OCI-LY3 (cell line): ENCODE measurements at regions not wholly inside any gene's neighbourhood (a gene's known extent, or its start where the extent isn't known, plus 50 kb on each side); places are given as distances from the start of the nearest gene placed in this dataset.
"Not testable (repeated sequence)": the region's sequence is repeated elsewhere in the genome, so short reads cannot be mapped to it uniquely, and the experiment has no call there.

Source experiments
- H2AFZ ChIP-seq: fragments of 200-600, 300-600 bp; shearing (Covaris generic); 2 replicates; pipeline ENCODE4 v1.6.0; 2014; ENCODE audit warnings: antibody characterized with exemption, low read depth, low read length
- H3K27ac ChIP-seq: fragments of 200-600, 300-600 bp; sonication (generic); 2 replicates; pipeline ENCODE4 v1.5.1; 2014; ENCODE audit warnings: mild to moderate bottlenecking, low read length, moderate library complexity, mixed read lengths
- H3K27me3 ChIP-seq: fragments of 200-600, 300-600 bp; sonication (generic); 2 replicates; pipeline ENCODE4 v1.6.1; 2014; ENCODE audit warnings: low read depth, low read length, mixed read lengths
- H3K36me3 ChIP-seq: fragments of 200-600, 300-600 bp; sonication (generic); replicated peaks from 2 replicates; pipeline ENCODE3; 2014; ENCODE audit warnings: low read depth, low read length, mixed read lengths
- H3K4me1 ChIP-seq: fragments of 300-600, 200-600 bp; sonication (generic); 2 replicates; pipeline ENCODE4 v1.6.1; 2014; ENCODE audit warnings: low read length, mixed read lengths
- H3K4me2 ChIP-seq: fragments of 200-600, 300-600 bp; sonication (generic); 2 replicates; pipeline ENCODE4 v1.6.1; 2014; ENCODE audit warnings: low read length, mixed read lengths
- H3K4me3 ChIP-seq: fragments of 300-600, 200-600 bp; sonication (generic); 2 replicates; pipeline ENCODE4 v1.5.1; 2014; ENCODE audit warnings: antibody characterized with exemption, mild to moderate bottlenecking, low read length, moderate library complexity
- H3K79me2 ChIP-seq: fragments of 300-600, 200-600 bp; shearing (Covaris generic); 2 replicates; pipeline ENCODE4 v1.6.1; 2014; ENCODE audit warnings: mild to moderate bottlenecking, low read length, mixed read lengths
- H3K9ac ChIP-seq: fragments of 300-600, 200-600 bp; shearing (Covaris generic); 2 replicates; pipeline ENCODE4 v1.6.0; 2014; ENCODE audit warnings: mild to moderate bottlenecking, low read length, moderate library complexity
- H3K9me3 ChIP-seq: fragments of 200-600, 300-600 bp; shearing (Covaris generic); 2 replicates; pipeline ENCODE4 v1.6.1; 2014; ENCODE audit warnings: low read length, mixed read lengths; ENCODE audit not compliant: insufficient read depth
- H4K20me1 ChIP-seq: fragments of 200-600, 300-600 bp; sonication (generic); 2 replicates; pipeline ENCODE4 v1.6.1; 2016; ENCODE audit warnings: low read length, mixed read lengths; ENCODE audit not compliant: insufficient read depth
- CTCF ChIP-seq: fragments of 200-600, 300-600 bp; sonication (generic); IDR thresholded peaks from 2 replicates; pipeline ENCODE4 v1.5.1; 2014; ENCODE audit warnings: antibody characterized with exemption, low read length, low read depth
- EZH2phosphoT487 ChIP-seq: fragments of 200-600 bp; shearing (Covaris generic); IDR thresholded peaks from 2 replicates; pipeline ENCODE4 v1.6.1; 2018; ENCODE audit warnings: antibody characterized with exemption, mixed run types, low read depth

GRCh38 chr19:14310055-14310454 is 71.2 kb upstream of the ADGRE5 start:
- H4K20me1 ChIP-seq, result no peaks in the 10 kb centered on the region
- no peaks in the 10 kb centered on the region for H3K27me3 ChIP-seq
- no peaks in the 10 kb centered on the region for H3K36me3 ChIP-seq
- H3K79me2 ChIP-seq, result no peaks in the 10 kb centered on the region
- no peak overlapping the region for H3K4me3 ChIP-seq
- H3K27ac ChIP-seq, result peak overlapping the region; percentile 54
- H2AFZ ChIP-seq, result no peak overlapping the region
- no peak for TF ChIP-seq CTCF
- no peaks in the 10 kb centered on the region for H3K9me3 ChIP-seq
- H3K4me1 ChIP-seq, result peaks cover 20% of the 10 kb centered on the region
- 0 out of 2 replicates have a peak overlapping the region, but pooled peaks have one; percentile 1 for H3K4me2 ChIP-seq
- H3K9ac ChIP-seq, result no peak overlapping the region

GRCh38 chr19:14305706-14306105 is 75.5 kb upstream of the ADGRE5 start:
- Histone ChIP-seq H3K79me2 (no peaks in the 10 kb centered on the region), H3K9me3 (no peaks in the 10 kb centered on the region), H3K27me3 (no peaks in the 10 kb centered on the region), H3K36me3 (no peaks in the 10 kb centered on the region), H3K4me3 (no peak overlapping the region), H4K20me1 (no peaks in the 10 kb centered on the region), H3K27ac (no peak overlapping the region), H2AFZ (no peak overlapping the region), H3K4me2 (no peak overlapping the region), H3K4me1 (peaks cover 41% of the 10 kb centered on the region), H3K9ac (no peak overlapping the region)
- TF ChIP-seq CTCF, result no peak
- no peak for TF ChIP-seq EZH2phosphoT487

GRCh38 chr19:14301150-14301549 is 80.1 kb upstream of the ADGRE5 start:
- Histone ChIP-seq H3K4me3 (no peak overlapping the region), H3K27ac (no peak overlapping the region), H3K4me1 (peaks cover 39% of the 10 kb centered on the region), H2AFZ (no peak overlapping the region), H3K36me3 (no peaks in the 10 kb centered on the region), H3K79me2 (no peaks in the 10 kb centered on the region), H3K27me3 (no peaks in the 10 kb centered on the region), H3K4me2 (no peak overlapping the region), H3K9me3 (no peaks in the 10 kb centered on the region), H4K20me1 (no peaks in the 10 kb centered on the region), H3K9ac (no peak overlapping the region)
- TF ChIP-seq EZH2phosphoT487, result no peak
- no peak for TF ChIP-seq CTCF

GRCh38 chr19:14300303-14300702 is 80.9 kb upstream of the ADGRE5 start:
- H2AFZ ChIP-seq, result no peak overlapping the region
- TF ChIP-seq CTCF (no peak), EZH2phosphoT487 (no peak)
- H3K27ac ChIP-seq, result no peak overlapping the region
- no peaks in the 10 kb centered on the region for H3K27me3 ChIP-seq
- no peaks in the 10 kb centered on the region for H3K79me2 ChIP-seq
- H3K9me3 ChIP-seq, result no peaks in the 10 kb centered on the region
- no peaks in the 10 kb centered on the region for H4K20me1 ChIP-seq
- H3K4me2 ChIP-seq, result no peak overlapping the region
- H3K4me1 ChIP-seq, result peaks cover 37% of the 10 kb centered on the region
- no peaks in the 10 kb centered on the region for H3K36me3 ChIP-seq
- no peak overlapping the region for H3K9ac ChIP-seq
- no peak overlapping the region for H3K4me3 ChIP-seq

- H3K4me2 ChIP-seq, H3K36me3 ChIP-seq, H2AFZ ChIP-seq, H4K20me1 ChIP-seq, H3K27me3 ChIP-seq, H3K9ac ChIP-seq, H3K9me3 ChIP-seq, H3K27ac ChIP-seq, H3K79me2 ChIP-seq, H3K4me3 ChIP-seq: not testable (repeated sequence)
- H3K4me1 ChIP-seq, result peaks cover 34% of the 10 kb centered on the region
Observed at GRCh38 chr19:14299224-14299827, 81.9 kb upstream of the ADGRE5 start.

GRCh38 chr19:14297883-14298576 is 83.2 kb upstream of the ADGRE5 start:
- H2AFZ ChIP-seq, H3K9ac ChIP-seq, H3K27me3 ChIP-seq, H3K9me3 ChIP-seq, H3K79me2 ChIP-seq, H3K36me3 ChIP-seq, H3K4me3 ChIP-seq, H4K20me1 ChIP-seq: not testable (repeated sequence)
- Histone ChIP-seq H3K4me1 (peaks cover 23% of the 10 kb centered on the region), H3K27ac (peak overlapping the region; percentile 25; the same call in 1 of the 2 replicates), H3K4me2 (peak overlapping the region; percentile 23)
